ENCODE measurements at regions not wholly inside any gene's neighbourhood (a gene's known extent, or its start where the extent isn't known, plus 50 kb on each side); places are given as distances from the start of the nearest gene placed in this dataset.

DNA sequence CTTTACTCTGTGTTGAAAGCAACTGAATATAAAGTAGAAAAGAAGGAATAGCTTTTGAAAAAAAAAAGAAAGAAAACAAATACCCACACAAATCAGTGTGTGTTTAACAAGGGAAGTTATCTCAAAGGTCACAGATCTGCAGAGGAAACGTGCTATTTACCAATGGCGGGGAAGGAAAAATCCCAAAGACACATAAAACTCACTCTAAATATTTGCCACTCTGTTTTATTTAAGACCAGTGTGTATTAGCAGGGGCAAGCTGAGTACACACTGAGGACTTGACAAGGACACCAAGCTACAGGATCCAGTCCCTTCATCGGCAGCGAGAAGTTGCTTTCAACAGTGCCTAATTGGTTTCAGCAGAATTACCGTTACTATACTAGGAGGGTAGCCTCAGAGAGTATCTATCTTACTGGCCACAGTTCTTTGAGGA lies 252.5 kb downstream of the DEPDC1B start (continued):
- TF ChIP-seq PAXIP1 (CRISPR knock-in tag; conservative IDR thresholded peaks at IDR 0.05) (peak; percentile 95), ELF4 (CRISPR knock-in tag; IDR thresholded peaks at IDR 0.05; ENCODE audit: borderline replicate concordance) (0 out of 2 replicates have a peak, but pooled peaks have one; percentile 27), ZNF607 (CRISPR knock-in tag; IDR thresholded peaks at IDR 0.05; ENCODE audit: borderline replicate concordance) (no peak), RARA (CRISPR knock-in tag; IDR thresholded peaks at IDR 0.05) (peak; percentile 96), HOXA3 (CRISPR knock-in tag; IDR thresholded peaks at IDR 0.05) (peak; percentile 74), BCL6 (CRISPR knock-in tag; IDR thresholded peaks at IDR 0.05) (peak; percentile 95), ZNF460 (CRISPR knock-in tag; IDR thresholded peaks at IDR 0.05; ENCODE audit: borderline replicate concordance) (no peak; the same call in 1 of the 2 replicates), KAT7 (CRISPR knock-in tag; IDR thresholded peaks at IDR 0.05; ENCODE audit: borderline replicate concordance) (0 out of 2 replicates have a peak, but pooled peaks have one; percentile 43), HDAC6 (IDR thresholded peaks at IDR 0.05; ENCODE audit: low read depth, low read length) (no peak), PCBP2 (optimal IDR thresholded peaks at IDR 0.05; ENCODE audit: low read depth, low read length, poor library complexity, severe bottlenecking) (no peak), DPF2 (CRISPR knock-in tag; IDR thresholded peaks at IDR 0.05; ENCODE audit: borderline replicate concordance, low read depth) (peak; percentile 93), YEATS4 (CRISPR knock-in tag; IDR thresholded peaks at IDR 0.05; ENCODE audit: borderline replicate concordance) (peak; percentile 69), ZNF292 (CRISPR knock-in tag; IDR thresholded peaks at IDR 0.05; ENCODE audit: borderline replicate concordance, low read depth) (peak; percentile 72; the same call in 1 of the 2 replicates), ZNF543 (CRISPR knock-in tag; IDR thresholded peaks at IDR 0.05) (0 out of 2 replicates have a peak, but pooled peaks have one; percentile 20), FOSL2 (CRISPR knock-in tag; IDR thresholded peaks at IDR 0.05) (peak; percentile 78), ZNF75D (CRISPR knock-in tag; IDR thresholded peaks at IDR 0.05; ENCODE audit: borderline replicate concordance) (no peak), ZNF652 (CRISPR knock-in tag; IDR thresholded peaks at IDR 0.05; ENCODE audit: borderline replicate concordance, low read depth) (peak; percentile 56; the same call in 1 of the 2 replicates), MLX (CRISPR knock-in tag; IDR thresholded peaks at IDR 0.05) (peak; percentile 81; the same call in 1 of the 2 replicates), ELF1 (CRISPR knock-in tag; IDR thresholded peaks at IDR 0.05) (no peak), ZNF44 (CRISPR knock-in tag; IDR thresholded peaks at IDR 0.05) (no peak)
- TF ChIP-seq, protein P1, sequence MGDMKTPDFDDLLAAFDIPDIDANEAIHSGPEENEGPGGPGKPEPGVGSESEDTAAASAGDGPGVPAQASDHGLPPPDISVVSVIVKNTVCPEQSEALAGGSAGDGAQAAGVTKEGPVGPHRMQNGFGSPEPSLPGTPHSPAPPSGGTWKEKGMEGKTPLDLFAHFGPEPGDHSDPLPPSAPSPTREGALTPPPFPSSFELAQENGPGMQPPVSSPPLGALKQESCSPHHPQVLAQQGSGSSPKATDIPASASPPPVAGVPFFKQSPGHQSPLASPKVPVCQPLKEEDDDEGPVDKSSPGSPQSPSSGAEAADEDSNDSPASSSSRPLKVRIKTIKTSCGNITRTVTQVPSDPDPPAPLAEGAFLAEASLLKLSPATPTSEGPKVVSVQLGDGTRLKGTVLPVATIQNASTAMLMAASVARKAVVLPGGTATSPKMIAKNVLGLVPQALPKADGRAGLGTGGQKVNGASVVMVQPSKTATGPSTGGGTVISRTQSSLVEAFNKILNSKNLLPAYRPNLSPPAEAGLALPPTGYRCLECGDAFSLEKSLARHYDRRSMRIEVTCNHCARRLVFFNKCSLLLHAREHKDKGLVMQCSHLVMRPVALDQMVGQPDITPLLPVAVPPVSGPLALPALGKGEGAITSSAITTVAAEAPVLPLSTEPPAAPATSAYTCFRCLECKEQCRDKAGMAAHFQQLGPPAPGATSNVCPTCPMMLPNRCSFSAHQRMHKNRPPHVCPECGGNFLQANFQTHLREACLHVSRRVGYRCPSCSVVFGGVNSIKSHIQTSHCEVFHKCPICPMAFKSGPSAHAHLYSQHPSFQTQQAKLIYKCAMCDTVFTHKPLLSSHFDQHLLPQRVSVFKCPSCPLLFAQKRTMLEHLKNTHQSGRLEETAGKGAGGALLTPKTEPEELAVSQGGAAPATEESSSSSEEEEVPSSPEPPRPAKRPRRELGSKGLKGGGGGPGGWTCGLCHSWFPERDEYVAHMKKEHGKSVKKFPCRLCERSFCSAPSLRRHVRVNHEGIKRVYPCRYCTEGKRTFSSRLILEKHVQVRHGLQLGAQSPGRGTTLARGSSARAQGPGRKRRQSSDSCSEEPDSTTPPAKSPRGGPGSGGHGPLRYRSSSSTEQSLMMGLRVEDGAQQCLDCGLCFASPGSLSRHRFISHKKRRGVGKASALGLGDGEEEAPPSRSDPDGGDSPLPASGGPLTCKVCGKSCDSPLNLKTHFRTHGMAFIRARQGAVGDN (CRISPR knock-in tag; IDR thresholded peaks at IDR 0.05) = no peak
